ENCODE measurements at regions not wholly inside any gene's neighbourhood (a gene's known extent, or its start where the extent isn't known, plus 50 kb on each side); places are given as distances from the start of the nearest gene placed in this dataset.

- DNase-seq (ENCODE audit: low read depth) = no peak
- no peak for TF ChIP-seq CTCF (conservative IDR thresholded peaks at IDR 0.05; ENCODE audit: low read depth, low read length)
- no peak overlapping the region for H3K4me3 ChIP-seq (ENCODE audit: low read depth, low read length)
These were observed 208.9 kb upstream of the COL8A1 start for GRCh38 chr3:99429502-99429901.

- H3K4me3 ChIP-seq (ENCODE audit: low read depth, low read length) = no peak overlapping the region
- peak; percentile 20 for DNase-seq (ENCODE audit: low read depth)
- TF ChIP-seq CTCF (conservative IDR thresholded peaks at IDR 0.05; ENCODE audit: low read depth, low read length) = no peak
These were observed 212.5 kb upstream of the COL8A1 start for GRCh38 chr3:99425930-99426329.

GRCh38 chr3:99419116-99419515 is 219.3 kb upstream of the COL8A1 start:
- TF ChIP-seq CTCF (conservative IDR thresholded peaks at IDR 0.05; ENCODE audit: low read depth, low read length) = no peak
- H3K4me3 ChIP-seq (ENCODE audit: low read depth, low read length) = no peak overlapping the region
- DNase-seq (ENCODE audit: low read depth) = peak; percentile 90

- no peak overlapping the region for H3K4me3 ChIP-seq (ENCODE audit: low read depth, low read length)
- TF ChIP-seq CTCF (conservative IDR thresholded peaks at IDR 0.05; ENCODE audit: low read depth, low read length) = no peak
- DNase-seq (ENCODE audit: low read depth) = peak; percentile 48
These were observed 219.7 kb upstream of the COL8A1 start for GRCh38 chr3:99418709-99419108.

- DNase-seq (ENCODE audit: low read depth) = no peak
- TF ChIP-seq CTCF (conservative IDR thresholded peaks at IDR 0.05; ENCODE audit: low read depth, low read length) = no peak
These were observed 220.2 kb upstream of the COL8A1 start for GRCh38 chr3:99418209-99418635.

GRCh38 chr3:99413504-99413903 is 224.9 kb upstream of the COL8A1 start:
- no peak for TF ChIP-seq CTCF (conservative IDR thresholded peaks at IDR 0.05; ENCODE audit: low read depth, low read length)
- no peak overlapping the region for H3K4me3 ChIP-seq (ENCODE audit: low read depth, low read length)
- peak; percentile 87 for DNase-seq (ENCODE audit: low read depth)

More at GRCh38 chr3:99418209-99418635, 220.2 kb upstream of the COL8A1 start:
- H3K4me3 ChIP-seq (ENCODE audit: low read depth, low read length) = no peak overlapping the region

GRCh38 chr3:99410789-99411311 is 227.5 kb upstream of the COL8A1 start:
- DNase-seq (ENCODE audit: low read depth) = peak; percentile 88
- H3K4me3 ChIP-seq (ENCODE audit: low read depth, low read length) = no peak overlapping the region
- no peak for TF ChIP-seq CTCF (conservative IDR thresholded peaks at IDR 0.05; ENCODE audit: low read depth, low read length)

Data from choroid plexus epithelial cell (primary cell).